Mesenteric fat pad (tissue), 1 donor: ENCODE measurements at regions not wholly inside any gene's neighbourhood (a gene's known extent, or its start where the extent isn't known, plus 50 kb on each side); places are given as distances from the start of the nearest gene placed in this dataset.
"Not testable (repeated sequence)": the region's sequence is repeated elsewhere in the genome, so short reads cannot be mapped to it uniquely, and the experiment has no call there.

Experiments used
- DNase-seq: peaks from one replicate; pipeline ENCODE4 v3.0.0-alpha.2; 2020; ENCODE audit warnings: low spot score
- donor health status: DM: yes; HTN: yes; CAD: no.

DNA sequence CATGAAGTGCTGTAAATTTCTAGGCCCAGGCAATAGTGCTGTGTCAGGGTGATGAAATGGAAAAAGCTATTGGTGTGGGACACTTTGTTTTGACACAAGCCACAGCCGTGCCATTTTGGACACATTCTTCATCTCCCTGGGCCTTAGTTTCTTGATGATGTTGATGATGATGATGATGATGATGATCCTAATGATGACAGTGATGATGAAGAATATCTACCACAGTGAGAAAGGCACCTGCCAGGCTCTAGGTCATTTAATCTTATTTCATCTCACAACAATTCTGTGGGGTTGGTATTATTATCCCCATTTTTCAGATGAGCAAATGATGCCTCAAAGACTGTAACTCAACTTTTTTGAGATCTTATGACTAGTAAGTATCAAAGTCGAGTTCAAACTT lies 102.2 kb upstream of the STC2 start:
- no peak for DNase-seq

DNA sequence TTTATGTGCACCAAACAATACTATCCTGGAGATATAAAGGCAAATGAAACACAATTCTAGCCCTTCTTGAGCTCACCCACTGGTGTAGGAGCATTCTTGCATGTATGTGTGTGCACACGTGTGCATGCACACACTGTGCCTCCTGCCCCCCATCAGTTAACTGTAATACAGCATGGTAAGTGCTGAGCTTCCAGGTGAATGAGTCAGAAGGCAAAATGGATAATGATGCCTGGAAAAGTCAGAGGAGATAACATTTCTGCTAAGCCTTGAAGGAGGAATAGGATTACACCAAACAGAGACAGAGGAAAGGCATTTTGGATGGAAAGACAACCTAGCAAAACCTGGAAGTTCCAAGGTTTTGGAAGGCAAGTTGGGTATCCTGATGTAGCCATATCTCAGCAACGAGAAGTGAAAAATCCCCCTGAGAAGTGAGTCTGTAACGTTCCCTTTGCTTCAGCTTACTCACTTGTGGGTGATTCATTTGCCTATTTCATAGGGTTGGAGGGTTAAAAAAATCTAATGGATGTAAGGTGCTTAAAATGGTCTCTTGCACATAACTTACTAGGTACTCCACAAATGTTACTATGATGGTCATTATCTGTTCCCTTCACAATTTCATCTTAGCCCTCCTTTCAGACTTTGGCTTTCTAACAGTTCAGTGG lies 101.4 kb upstream of the STC2 start:
- no peak for DNase-seq

DNA sequence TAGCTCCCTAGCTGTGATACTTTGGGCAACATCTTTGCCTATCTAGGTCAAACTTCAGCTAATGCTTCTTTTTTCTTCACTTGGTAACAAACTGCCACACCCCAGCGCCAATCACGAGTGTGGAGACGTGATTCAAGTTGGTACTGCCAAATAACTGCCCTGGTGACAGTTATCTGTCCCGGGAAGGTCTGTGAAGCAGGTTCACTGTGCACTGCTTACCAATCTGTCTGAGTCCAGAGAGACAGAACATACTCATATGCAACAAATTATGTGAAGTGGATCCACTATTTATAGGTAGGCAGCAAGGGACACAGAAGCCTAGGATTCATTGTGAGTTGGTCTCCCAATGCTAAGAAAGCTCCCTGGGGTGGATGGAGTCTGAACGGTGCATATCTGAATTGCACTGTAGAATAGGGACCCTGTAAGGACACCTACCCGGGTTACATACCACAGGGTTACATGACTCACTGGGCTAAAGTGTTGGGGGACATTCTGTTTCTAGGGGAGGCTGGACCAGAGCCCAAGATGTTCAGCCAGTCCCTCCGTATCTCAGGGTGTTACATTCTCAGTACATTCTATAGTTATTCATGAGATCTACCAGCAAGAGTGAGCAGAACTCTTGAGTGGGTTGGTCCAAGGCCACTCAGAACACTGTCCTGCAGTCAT lies 95.4 kb upstream of the STC2 start:
- no peak for DNase-seq

DNA sequence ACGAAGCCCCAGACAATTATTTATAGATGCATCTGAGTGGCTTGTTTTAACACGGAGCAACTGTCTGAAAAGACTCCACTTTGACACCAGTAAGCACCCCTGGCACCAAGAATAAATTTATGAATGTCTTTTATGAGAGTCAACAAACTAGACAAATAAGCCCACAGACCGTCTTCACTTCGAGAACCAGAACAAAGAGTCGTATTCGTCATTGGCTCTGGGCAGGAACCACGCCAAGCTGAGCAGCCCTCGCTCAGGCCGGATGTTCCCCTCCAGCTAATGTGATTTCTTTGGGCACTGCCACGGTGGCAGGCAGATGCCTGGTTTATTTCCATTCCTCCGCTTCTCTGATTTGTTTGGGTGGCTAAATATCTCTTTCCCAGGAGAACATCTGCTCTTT lies 91.9 kb upstream of the STC2 start:
- no peak for DNase-seq

DNA sequence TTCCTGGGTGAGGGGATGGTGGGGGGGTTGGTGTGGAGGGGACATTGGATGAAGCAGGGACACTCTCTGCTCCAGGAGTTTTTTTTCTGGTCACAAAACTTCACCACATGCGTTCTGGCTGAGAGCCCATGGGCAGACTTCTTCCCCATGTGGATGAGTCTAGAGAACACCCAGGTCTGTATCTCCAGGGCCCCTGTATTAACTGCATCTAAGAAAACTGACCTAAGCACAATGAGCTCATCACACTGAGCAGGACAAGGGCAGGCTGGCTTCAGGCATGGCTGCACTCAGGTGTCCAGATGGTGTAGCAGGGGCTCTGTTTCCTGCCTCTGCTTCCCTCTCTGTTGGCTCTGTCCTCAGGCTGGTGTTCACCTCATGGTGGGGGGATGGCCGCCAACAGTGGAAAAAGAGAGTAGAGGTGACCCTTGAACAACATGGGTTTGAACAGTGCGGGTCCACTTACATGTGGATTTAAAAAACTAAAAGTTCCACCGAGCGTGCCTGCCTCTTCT lies 85.3 kb upstream of the STC2 start:
- DNase-seq: no peak

DNA sequence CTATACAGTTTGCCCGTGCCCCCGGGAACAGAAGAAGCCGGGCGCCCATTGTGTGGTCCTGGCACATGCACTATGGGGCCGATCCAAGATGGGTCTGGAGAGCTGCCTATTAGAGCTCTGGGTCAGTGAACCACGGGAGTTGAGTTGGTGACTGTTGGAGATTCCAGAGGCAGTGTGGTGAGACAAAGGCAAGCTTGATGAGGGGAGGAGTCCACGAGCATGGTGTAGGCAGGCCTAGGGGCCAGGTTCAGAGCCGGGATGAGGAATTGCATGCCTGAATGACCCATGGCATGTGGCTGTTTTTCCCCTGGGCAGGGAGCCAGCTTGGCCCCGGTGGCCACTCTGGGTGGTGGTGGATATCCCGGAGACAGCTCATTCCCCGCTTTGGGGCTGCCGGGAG lies 84.4 kb upstream of the STC2 start:
- DNase-seq: no peak

DNA sequence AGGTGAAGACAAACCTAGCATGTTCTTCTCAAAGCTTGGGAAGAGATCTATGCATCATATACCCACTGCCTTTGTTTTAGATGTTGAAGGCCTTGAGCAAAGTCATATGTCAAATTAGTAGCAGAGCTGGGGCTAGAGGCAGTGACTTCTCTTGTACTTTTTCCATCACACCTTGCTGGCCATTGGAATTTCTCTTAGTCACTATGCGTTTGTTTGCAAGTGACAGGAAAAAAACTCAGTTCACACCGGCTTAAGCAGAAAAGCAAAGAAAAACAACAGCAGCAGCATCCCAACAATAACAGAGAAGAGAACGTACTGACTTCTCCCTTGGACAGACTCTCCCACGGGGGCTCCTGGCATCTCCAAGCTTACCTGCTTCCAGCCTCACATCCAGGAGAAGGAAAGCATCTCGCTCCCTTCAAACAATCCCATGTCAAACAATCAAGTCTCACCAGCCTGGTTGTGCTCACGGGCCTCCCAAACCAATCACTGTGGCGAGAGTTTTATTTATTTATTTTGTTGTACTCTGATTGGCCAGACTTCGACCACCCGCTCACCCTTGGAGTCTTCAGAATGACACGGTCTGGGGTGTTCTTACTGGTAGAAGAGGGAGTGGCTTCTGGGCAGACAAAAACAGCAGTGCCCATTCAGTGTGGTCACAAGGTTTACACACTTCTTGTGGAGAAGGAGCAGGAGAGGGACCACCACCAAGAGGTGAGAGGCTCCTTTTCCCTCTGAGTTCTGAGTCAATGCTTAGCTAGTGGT lies 83.8 kb upstream of the STC2 start:
- DNase-seq: no peak

DNA sequence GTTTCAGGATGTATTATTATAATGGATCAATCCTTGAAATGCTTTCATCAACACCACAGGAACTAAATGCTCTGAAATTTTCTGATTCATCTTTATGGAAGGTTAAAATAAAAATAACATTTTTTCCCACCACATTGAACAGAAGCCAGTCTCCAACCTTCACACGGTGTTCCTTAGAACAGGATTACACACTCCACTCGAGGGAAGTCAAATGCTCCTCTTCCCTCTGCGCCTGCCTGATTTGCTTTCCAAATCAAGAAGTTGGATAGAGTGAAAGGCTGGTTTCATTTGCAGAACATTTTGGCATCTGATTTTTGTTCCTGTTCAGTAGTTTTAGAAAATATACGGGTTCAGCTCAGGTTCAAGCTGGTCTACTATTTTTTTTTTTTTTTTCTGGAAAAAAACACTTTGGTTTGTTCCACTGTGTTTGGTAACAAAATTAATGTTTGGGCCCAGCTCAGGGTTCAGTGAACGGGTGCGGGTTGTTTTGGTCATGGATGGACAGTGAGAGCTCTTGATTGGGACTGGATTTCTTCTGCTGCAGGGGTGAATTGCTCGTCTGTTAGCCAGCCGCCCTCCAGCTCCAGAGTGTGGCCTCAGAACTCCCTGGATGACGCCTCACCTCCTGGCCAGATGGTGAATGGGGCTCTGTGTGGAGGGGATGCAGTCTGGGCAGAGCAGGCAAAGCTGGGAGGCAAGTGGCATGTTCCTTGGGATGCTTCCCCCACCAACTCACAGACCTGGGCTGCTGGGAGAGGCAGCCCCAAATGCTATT lies 82.4 kb upstream of the STC2 start:
- no peak for DNase-seq

DNA sequence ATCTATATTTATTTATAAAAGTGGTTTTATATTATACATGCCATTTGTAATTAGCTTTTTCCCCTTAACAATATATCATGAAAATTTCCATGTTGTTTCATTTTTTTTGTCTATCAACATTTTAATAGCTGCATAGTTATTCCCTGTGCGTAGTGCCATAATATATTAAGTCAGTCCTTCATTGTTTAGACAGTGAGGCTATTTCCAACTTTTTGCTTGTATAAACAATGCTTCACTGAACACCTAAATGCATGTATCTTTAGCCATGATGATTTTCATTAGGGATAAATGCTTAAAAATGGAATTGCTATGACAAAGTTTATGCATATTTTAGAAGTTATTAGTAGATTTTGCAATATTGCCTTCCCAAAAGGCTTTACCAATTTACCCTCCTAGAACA lies 80.7 kb upstream of the STC2 start:
- DNase-seq: no peak

DNA sequence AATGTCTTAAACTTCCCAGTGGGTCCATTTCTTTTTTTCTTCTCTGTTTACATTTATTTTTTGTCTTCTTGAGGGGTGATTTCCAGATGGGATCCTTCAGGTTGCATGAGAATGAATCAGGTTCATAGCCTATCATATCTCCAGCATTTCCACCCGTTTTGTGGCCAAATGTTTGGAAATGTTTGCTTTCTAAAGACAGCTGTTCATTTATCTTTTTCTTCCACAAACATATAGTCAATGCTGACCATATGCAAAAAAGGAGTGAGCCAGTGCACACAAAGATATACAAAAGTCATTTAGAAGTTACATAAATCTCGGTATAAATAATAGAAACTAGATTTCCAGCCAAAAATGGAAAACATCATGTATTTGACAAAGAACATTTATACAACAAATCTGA lies 71.6 kb upstream of the STC2 start:
- DNase-seq: no peak

DNA sequence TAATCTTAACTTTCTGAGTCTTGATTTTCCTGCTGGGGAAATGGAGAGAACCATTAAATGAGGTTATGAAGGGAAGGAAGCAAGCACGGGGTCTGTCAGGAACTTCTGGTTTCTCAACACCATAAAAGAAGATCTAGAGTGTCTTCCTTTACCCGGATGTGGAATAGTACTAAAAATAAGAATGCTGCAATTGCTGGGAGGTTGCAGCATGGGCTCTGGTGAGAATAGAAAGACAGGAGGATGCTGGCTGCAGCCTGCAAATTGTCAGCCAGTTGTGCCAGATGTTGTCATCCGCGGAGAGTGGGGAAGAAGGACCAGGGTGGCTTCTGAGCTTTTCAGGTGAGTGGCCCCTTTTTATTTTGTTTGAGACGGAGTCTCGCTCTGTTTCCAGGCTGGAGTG lies 69.3 kb upstream of the STC2 start:
- no peak for DNase-seq

DNA sequence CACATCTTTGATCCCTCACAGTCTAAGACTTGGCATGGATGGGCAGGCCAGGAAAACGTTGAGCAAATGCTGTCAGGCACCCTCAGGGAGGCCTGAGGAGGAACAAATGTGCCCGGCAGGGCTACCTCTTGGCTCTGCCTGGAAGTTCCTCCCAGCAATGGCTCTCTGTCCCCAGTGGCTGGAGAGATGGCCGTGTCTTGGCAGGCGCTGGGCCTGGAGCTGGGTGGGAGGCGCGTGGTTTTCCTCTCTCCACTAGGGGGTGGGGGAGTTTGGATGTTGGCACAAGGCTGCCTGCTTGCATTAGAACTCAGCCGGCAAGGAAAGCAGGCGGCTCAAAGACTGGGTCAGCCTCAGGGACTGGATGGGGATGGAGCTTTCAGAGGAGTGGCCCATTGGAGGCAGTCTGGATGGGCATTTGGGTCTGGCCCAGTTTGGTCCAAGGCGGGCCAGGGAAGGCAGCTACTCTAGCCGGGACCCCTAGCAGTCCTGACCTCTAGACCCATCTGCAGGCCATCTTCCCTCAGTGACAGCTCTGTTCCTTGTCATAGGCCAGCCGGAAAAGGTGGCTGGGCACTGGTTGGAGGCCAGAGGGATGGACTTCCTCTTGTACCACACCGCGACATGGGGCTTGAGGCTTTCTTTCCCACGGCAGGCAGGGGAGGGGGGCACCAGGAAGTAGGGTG lies 68.2 kb upstream of the STC2 start:
- no peak for DNase-seq

DNA sequence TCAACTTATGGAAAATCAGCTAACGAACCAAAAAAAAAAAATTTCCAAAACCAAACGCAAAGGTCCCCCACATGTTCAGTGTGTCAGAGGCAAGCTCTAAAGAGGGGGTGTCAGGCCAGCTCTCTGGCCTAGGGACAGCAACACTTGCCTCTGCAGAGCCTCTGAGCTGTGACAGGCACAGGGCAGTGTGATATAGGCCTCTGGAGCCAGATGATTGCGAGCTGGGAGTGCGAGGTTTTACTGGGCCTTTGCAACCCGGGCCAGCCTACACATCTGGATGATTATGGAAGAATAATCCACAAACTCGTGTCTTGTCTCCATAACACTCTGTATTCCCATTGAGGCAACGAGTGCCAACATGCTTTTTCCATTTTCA lies 67.7 kb upstream of the STC2 start:
- DNase-seq: no peak

DNA sequence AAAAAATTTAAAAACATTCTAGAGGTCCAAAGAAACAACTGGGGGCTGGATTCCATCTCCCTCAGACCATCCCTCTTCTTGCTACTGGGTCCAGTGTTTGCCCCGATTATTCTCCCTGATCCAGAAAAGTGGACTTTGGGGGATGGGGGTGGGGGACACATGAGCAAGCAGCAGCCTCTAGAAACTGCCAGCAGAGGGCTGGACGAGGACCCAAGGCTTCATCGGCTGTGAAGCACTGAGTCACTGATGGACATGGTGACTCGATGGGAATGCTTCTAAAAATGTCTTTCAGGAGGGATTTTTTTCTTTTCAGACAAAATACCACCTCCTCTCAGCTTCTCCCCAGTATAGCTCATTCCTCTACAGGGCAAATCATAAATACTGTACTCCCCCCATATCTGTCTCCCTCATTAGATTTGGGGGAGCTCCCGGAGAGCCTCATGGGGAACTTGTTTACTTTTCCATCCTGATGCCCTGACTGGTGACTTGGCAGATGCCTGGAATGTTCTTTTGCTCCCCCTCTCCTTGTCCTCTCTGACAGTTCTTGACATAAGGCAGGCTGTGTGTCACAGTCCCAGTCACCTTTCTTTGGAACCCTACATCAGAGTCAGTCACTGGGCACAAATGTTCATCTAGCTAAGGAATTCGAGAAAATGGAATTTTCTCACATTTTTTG lies 67.2 kb upstream of the STC2 start:
- DNase-seq: no peak

DNA sequence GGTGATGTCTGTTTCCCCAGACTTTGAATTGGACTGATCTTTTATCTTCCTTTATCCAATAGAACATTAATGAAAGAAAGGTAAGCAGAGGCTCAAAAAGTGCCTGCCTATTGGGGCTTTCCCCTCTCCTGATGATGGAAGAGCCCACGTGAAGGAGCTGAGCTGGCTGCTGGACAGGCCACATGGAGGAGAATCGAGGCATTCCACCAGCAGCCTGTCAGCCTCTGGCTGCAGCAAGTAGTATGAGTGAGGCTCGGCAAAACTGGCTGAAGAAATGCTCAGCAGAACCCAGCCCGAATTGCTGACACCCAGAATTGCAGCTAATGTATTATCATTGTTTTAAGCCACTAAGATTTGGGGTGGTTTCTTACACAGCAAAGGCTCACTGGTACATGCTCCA lies 66.5 kb upstream of the STC2 start:
- DNase-seq: no peak

DNA sequence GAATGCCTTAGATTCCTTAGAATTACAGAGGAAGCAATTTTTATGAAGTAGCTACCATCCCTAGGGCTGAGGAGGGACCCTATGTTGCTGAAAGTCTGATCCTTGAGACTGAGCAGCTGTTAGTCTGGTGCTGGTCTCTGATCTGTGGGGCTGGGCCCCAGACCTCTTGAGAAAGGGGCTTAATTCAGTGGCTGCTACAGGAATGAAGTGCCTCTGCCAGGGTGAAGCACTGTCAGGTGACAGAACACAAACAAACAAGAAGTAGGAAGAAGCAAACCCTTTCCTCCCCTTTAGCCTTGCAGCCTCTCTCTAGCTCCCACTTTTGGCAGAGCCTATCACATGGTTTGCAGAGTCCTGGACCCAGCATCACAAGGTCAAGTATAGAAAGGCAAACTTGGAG lies 64.0 kb upstream of the STC2 start:
- DNase-seq: no peak

DNA sequence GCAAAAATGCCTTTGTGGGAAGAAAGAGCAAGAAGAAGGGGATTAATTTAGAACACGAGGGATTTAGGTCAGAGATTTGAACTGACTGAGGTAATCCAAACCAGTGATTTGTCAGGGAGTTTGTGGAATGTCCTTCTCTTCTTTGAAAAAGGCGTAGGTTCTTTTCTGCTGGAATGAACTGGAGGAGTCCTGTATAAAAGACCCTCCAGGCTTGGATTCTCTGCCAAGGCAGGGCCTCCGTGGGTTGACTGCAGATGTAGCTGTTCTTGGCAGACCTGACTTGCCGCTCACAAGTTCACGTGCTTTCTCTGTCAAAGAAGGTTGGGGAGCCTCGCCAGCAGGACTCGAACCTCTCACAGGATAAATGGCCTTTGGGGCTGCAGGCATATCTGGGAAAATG lies 62.8 kb upstream of the STC2 start:
- no peak for DNase-seq

DNA sequence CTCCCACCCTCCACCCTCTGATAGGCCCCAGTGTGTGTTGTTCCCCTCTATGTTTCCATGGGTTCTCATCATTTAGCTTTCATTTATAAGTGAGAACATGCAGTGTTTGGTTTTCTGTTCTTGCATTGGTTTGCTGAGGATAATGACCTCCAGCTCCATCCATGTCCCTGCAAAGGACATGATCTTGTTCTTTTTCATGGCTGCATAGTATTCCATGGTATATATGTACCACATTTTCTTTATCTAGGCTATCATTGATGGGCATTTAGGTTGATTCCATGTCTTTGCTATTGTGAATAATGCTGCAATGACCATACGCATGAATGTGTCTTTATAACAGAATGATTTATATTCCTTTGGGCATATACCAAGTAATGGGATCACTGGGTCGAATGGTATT lies 59.1 kb upstream of the STC2 start:
- DNase-seq: not testable (repeated sequence)

DNA sequence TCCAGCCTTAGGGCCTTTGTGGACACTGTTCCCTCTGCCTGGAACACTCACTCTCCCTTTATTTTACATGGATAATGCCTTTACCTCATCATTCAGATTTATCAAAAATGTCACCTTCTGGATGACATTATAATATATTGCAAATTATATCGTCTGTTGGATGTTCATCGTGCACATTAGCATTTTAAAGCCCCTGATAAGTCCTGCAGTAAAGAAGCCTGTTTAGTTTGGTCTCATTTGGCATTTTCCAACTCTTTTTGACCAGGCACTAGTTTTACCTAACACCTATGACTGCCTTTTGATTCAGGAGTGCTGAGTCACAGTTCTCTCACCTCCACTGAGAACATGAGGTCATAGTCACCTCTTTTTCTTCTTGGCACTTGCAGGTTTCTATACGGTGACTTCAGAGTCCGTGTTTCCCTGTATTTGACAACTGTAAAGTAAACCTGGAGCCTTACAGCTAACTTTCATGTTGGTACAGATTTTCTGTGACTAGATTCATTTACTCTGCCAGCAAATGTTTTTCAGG lies 57.7 kb upstream of the STC2 start:
- DNase-seq: no peak

DNA sequence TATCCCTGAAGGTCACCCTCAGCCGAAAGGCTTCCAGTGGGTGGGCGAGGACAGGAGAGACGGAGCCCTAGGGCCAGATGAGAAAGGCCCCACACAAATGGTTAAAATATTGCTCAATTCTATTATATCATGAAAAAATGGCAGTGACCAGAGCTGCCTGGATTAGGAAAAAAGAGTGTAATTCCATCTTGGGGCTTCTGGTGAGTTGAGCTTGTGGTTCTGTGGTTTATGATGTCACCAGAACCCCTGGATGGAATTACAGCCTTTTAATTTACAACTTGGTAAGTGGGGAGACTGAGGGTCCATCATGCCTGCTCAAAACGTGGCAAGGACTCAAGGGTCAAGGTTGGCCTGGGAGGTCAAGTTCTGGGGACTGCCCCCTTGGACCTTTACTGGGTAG lies 55.5 kb upstream of the STC2 start:
- no peak for DNase-seq
